Neural cell (in vitro differentiated cells): ENCODE measurements at regions not wholly inside any gene's neighbourhood (a gene's known extent, or its start where the extent isn't known, plus 50 kb on each side); places are given as distances from the start of the nearest gene placed in this dataset.

ENCODE experiments used
- H2AFZ ChIP-seq: fragments of 200-600, 300-800 bp; sonication (generic), shearing (Covaris generic); 2 replicates; pipeline ENCODE4 v1.6.0; 2014; ENCODE audit warnings: low read depth, mild to moderate bottlenecking, antibody characterized with exemption, low read length, moderate library complexity
- H3F3A ChIP-seq: fragments of 200-600 bp; shearing (Covaris generic); 2 replicates; pipeline ENCODE4 v1.6.1; 2016; ENCODE audit warnings: mild to moderate bottlenecking, moderate library complexity, mixed read lengths, antibody characterized with exemption, low read length; ENCODE audit not compliant: insufficient read depth, poor library complexity, severe bottlenecking
- H3K27ac ChIP-seq: fragments of 200-600, 300-800 bp; sonication (generic), shearing (Covaris generic); 2 replicates; pipeline ENCODE4 v1.5.1; 2014; ENCODE audit warnings: mild to moderate bottlenecking, low read length, moderate library complexity
- H3K27me3 ChIP-seq: fragments of 300-800, 200-600 bp; sonication (generic), shearing (Covaris generic); 2 replicates; pipeline ENCODE4 v1.6.0; 2014; ENCODE audit warnings: mild to moderate bottlenecking, low read depth, low read length, moderate library complexity; ENCODE audit not compliant: insufficient read depth
- H3K36me3 ChIP-seq: fragments of 300-800, 200-600 bp; sonication (generic), shearing (Covaris generic); 2 replicates; pipeline ENCODE4 v1.5.1; 2014; ENCODE audit warnings: mild to moderate bottlenecking, antibody characterized with exemption, low read length, moderate library complexity; ENCODE audit not compliant: insufficient read depth
- H3K4me2 ChIP-seq: fragments of 300-800, 200-600 bp; sonication (generic), shearing (Covaris generic); 2 replicates; pipeline ENCODE4 v1.6.0; 2014; ENCODE audit warnings: mild to moderate bottlenecking, low read length
- H3K4me3 ChIP-seq: fragments of 300-800, 200-600 bp; sonication (generic), shearing (Covaris generic); 2 replicates; pipeline ENCODE4 v1.5.1; 2014; ENCODE audit warnings: mild to moderate bottlenecking, low read length, moderate library complexity
- H3K79me2 ChIP-seq: fragments of 200-600 bp; shearing (Covaris generic); replicated peaks from 2 replicates; pipeline ENCODE4 v1.6.0; 2014; ENCODE audit warnings: mild to moderate bottlenecking, low read length, moderate library complexity; ENCODE audit not compliant: insufficient read depth
- H3K9ac ChIP-seq: fragments of 300-800, 200-600 bp; sonication (generic), shearing (Covaris generic); 2 replicates; pipeline ENCODE4 v1.6.1; 2016; ENCODE audit warnings: mild to moderate bottlenecking, low read length, mixed read lengths
- H3K9me2 ChIP-seq: fragments of 200-600 bp; shearing (Covaris generic); 2 replicates; pipeline ENCODE4 v1.6.1; 2016; ENCODE audit warnings: mild to moderate bottlenecking, low read length, mixed read lengths; ENCODE audit not compliant: insufficient read depth
- H3K9me3 ChIP-seq: fragments of 200-600, 300-800 bp; sonication (generic), shearing (Covaris generic); 2 replicates; pipeline ENCODE4 v1.6.1; 2016; ENCODE audit warnings: mild to moderate bottlenecking, mixed run types, low read length, moderate library complexity, mixed read lengths
- H4K20me1 ChIP-seq: fragments of 200-600 bp; shearing (Covaris generic); 2 replicates; pipeline ENCODE4 v1.6.1; 2016; ENCODE audit warnings: mild to moderate bottlenecking, mixed run types; ENCODE audit not compliant: insufficient read depth
- EP300 ChIP-seq: fragments of 450-650 bp; conservative IDR thresholded peaks from 2 replicates; pipeline ENCODE4 v1.6.1; 2014; ENCODE audit warnings: antibody characterized with exemption, mild to moderate bottlenecking, moderate library complexity; ENCODE audit not compliant: poor library complexity, severe bottlenecking
- EZH2 ChIP-seq: fragments of 200-600, 300-800 bp; shearing (Covaris generic), sonication (generic); IDR thresholded peaks from 2 replicates; pipeline ENCODE4 v1.6.1; 2014; ENCODE audit warnings: antibody characterized with exemption, low read length, borderline replicate concordance, mild to moderate bottlenecking; ENCODE audit not compliant: insufficient read depth, poor library complexity, severe bottlenecking
- MXI1 ChIP-seq: fragments of 450-650 bp; conservative IDR thresholded peaks from 2 replicates; pipeline ENCODE4 v1.6.1; 2014; ENCODE audit warnings: antibody characterized with exemption, mild to moderate bottlenecking; ENCODE audit not compliant: poor library complexity, severe bottlenecking
- POLR2AphosphoS5 ChIP-seq: IDR thresholded peaks from 2 replicates; pipeline ENCODE4 v1.6.1; 2012
- RAD21 ChIP-seq: fragments of 450-650 bp; conservative IDR thresholded peaks from 2 replicates; pipeline ENCODE4 v1.6.1; 2014; ENCODE audit warnings: antibody characterized with exemption, mild to moderate bottlenecking, moderate library complexity
- SMC3 ChIP-seq: fragments of 450-650 bp; conservative IDR thresholded peaks from 2 replicates; pipeline ENCODE4 v1.6.1; 2014; ENCODE audit warnings: antibody characterized with exemption, mild to moderate bottlenecking, moderate library complexity; ENCODE audit not compliant: poor library complexity
- TAF1 ChIP-seq: IDR thresholded peaks from 2 replicates; pipeline ENCODE4 v1.6.1; 2012; ENCODE audit warnings: low read depth
- TF ChIP-seq, protein P1 (sequence below): IDR thresholded peaks from 2 replicates; pipeline ENCODE4 v1.6.1; 2012; ENCODE audit warnings: borderline replicate concordance
- TF ChIP-seq, protein P2 (sequence below): fragments of 450-650 bp; IDR thresholded peaks from 2 replicates; pipeline ENCODE4 v1.5.1; 2014; ENCODE audit warnings: antibody characterized with exemption, mild to moderate bottlenecking, moderate library complexity; ENCODE audit not compliant: poor library complexity, severe bottlenecking

DNA sequence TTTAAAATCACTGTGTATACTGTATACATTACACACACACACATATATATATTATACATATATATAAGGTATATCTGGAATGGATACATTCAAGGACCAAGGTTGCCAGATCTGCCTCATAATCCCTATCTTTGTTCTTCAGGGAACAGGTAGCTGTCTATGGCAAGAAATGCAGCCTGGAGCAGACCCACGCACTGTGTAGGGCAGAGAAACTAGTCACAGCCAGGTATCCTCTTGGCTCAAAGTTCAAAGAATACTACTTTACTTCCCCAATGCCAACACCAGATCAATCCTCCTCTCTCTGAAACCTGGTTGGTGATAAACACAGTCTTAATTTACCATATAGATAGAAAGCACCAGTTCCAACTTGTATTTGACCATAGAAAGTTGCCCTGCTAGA, 313.6 kb downstream of the PRELID2 start:
- Histone ChIP-seq H4K20me1 (no peaks in the 10 kb centered on the region), H3K9me3 (no peaks in the 10 kb centered on the region), H3K27ac (no peak overlapping the region), H3K9ac (no peak overlapping the region), H3K4me2 (no peak overlapping the region), H3K79me2 (no peaks in the 10 kb centered on the region), H3K4me3 (no peak overlapping the region), H3K9me2 (no peaks in the 10 kb centered on the region), H3F3A (peaks cover 9% of the 10 kb centered on the region), H3K36me3 (no peaks in the 10 kb centered on the region), H2AFZ (no peak overlapping the region), H3K27me3 (peaks cover 3% of the 10 kb centered on the region)
- TF ChIP-seq TAF1 (no peak), RAD21 (no peak), POLR2AphosphoS5 (no peak), EP300 (no peak)
- TF ChIP-seq, protein P1, sequence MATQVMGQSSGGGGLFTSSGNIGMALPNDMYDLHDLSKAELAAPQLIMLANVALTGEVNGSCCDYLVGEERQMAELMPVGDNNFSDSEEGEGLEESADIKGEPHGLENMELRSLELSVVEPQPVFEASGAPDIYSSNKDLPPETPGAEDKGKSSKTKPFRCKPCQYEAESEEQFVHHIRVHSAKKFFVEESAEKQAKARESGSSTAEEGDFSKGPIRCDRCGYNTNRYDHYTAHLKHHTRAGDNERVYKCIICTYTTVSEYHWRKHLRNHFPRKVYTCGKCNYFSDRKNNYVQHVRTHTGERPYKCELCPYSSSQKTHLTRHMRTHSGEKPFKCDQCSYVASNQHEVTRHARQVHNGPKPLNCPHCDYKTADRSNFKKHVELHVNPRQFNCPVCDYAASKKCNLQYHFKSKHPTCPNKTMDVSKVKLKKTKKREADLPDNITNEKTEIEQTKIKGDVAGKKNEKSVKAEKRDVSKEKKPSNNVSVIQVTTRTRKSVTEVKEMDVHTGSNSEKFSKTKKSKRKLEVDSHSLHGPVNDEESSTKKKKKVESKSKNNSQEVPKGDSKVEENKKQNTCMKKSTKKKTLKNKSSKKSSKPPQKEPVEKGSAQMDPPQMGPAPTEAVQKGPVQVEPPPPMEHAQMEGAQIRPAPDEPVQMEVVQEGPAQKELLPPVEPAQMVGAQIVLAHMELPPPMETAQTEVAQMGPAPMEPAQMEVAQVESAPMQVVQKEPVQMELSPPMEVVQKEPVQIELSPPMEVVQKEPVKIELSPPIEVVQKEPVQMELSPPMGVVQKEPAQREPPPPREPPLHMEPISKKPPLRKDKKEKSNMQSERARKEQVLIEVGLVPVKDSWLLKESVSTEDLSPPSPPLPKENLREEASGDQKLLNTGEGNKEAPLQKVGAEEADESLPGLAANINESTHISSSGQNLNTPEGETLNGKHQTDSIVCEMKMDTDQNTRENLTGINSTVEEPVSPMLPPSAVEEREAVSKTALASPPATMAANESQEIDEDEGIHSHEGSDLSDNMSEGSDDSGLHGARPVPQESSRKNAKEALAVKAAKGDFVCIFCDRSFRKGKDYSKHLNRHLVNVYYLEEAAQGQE = no peak

DNA sequence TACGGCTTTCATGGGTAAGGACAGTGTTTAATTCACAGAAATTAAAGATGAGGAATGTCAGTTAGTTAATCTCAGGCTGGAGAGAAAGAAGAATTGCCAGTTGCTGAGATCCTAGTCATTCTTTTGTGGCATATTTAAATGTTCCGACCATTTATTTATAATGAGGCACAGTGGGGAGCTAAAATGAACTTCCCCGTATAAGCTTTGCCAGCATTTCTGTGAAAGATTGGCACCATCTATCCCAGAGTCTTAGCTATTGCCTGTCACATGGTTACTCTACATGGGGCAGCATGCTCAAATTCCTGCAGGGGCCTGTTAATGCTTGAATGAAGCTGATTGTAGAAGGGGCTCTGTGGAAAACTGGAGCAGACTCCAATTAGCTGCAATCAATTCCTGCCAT, 314.1 kb downstream of the PRELID2 start:
- H3K79me2 ChIP-seq = no peaks in the 10 kb centered on the region
- H3K27ac ChIP-seq = no peak overlapping the region
- peak; percentile 11 for TF ChIP-seq SMC3
- no peak for TF ChIP-seq MXI1
- TF ChIP-seq, protein P2, sequence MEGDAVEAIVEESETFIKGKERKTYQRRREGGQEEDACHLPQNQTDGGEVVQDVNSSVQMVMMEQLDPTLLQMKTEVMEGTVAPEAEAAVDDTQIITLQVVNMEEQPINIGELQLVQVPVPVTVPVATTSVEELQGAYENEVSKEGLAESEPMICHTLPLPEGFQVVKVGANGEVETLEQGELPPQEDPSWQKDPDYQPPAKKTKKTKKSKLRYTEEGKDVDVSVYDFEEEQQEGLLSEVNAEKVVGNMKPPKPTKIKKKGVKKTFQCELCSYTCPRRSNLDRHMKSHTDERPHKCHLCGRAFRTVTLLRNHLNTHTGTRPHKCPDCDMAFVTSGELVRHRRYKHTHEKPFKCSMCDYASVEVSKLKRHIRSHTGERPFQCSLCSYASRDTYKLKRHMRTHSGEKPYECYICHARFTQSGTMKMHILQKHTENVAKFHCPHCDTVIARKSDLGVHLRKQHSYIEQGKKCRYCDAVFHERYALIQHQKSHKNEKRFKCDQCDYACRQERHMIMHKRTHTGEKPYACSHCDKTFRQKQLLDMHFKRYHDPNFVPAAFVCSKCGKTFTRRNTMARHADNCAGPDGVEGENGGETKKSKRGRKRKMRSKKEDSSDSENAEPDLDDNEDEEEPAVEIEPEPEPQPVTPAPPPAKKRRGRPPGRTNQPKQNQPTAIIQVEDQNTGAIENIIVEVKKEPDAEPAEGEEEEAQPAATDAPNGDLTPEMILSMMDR = no peak
- TF ChIP-seq EP300 = peak; percentile 59
- peak; percentile 38 for TF ChIP-seq RAD21
- H3K4me3 ChIP-seq = peak overlapping the region; percentile 13
- H2AFZ ChIP-seq = no peak overlapping the region
- H3K27me3 ChIP-seq = peaks cover 3% of the 10 kb centered on the region
- H4K20me1 ChIP-seq = no peaks in the 10 kb centered on the region
- H3K4me2 ChIP-seq = peak overlapping the region; percentile 2
- no peaks in the 10 kb centered on the region for H3K9me2 ChIP-seq
- H3F3A ChIP-seq = peaks cover 9% of the 10 kb centered on the region
- H3K9me3 ChIP-seq = no peaks in the 10 kb centered on the region
- H3K36me3 ChIP-seq = no peaks in the 10 kb centered on the region
- no peak overlapping the region for H3K9ac ChIP-seq

DNA sequence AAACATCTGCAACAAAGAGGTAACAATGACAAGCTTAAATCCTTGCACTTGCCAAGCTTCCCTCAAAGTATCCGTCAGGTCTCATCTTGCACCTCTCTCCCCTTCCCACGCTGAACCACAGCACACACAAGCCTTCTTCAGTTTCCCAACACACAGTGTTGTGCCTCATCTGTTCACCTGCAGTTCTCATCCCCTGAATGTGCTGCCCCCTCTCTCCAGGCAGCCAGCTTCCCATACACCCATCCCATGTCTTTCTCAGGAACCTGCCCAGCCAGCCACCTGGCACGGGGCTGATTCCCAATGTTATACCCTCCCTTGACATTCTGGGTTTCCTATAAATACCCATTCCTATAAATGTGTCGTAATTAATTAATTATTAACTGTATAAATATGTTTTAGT, 314.8 kb downstream of the PRELID2 start:
- no peaks in the 10 kb centered on the region for H3K79me2 ChIP-seq
- H3K4me2 ChIP-seq = peak overlapping the region; percentile 2
- no peak overlapping the region for H3K4me3 ChIP-seq
- H3K9me3 ChIP-seq = no peaks in the 10 kb centered on the region
- no peaks in the 10 kb centered on the region for H4K20me1 ChIP-seq
- peaks cover 3% of the 10 kb centered on the region for H3K27me3 ChIP-seq
- H3K36me3 ChIP-seq = no peaks in the 10 kb centered on the region
- TF ChIP-seq EZH2 (no peak), EP300 (no peak), MXI1 (no peak), TAF1 (no peak), RAD21 (no peak), SMC3 (no peak), POLR2AphosphoS5 (no peak)
- TF ChIP-seq, protein P1 = no peak
- TF ChIP-seq, protein P2 = no peak
- peaks cover 9% of the 10 kb centered on the region for H3F3A ChIP-seq
- no peaks in the 10 kb centered on the region for H3K9me2 ChIP-seq
- no peak overlapping the region for H3K27ac ChIP-seq
- H2AFZ ChIP-seq = no peak overlapping the region
- no peak overlapping the region for H3K9ac ChIP-seq
